Prostate gland (tissue), 2 donors: ENCODE measurements at regions not wholly inside any gene's neighbourhood (a gene's known extent, or its start where the extent isn't known, plus 50 kb on each side); places are given as distances from the start of the nearest gene placed in this dataset.

Experiments
- DNase-seq: peaks from one replicate; pipeline ENCODE4 v3.0.0-alpha.2; 2019; ENCODE audit warnings: low spot score
- H3K27ac ChIP-seq, 2 donors: fragments of 200-600 bp; sonication (generic); 2 replicates each; pipeline ENCODE4 v1.5.1; 2017 to 2019
- H3K27me3 ChIP-seq: fragments of 200-600 bp; sonication (generic); replicated peaks from 2 replicates; pipeline ENCODE4 v1.5.1; 2019; ENCODE audit not compliant: insufficient read depth
- H3K36me3 ChIP-seq, 2 donors: fragments of 200-600 bp; sonication (generic); 1 replicate in 1 of 2; 2 replicates in 1 of 2; pipeline versions ENCODE4 v1.5.1 to v1.8.1; 2017 to 2019
- H3K4me1 ChIP-seq: fragments of 200-600 bp; sonication (generic); replicated peaks from 2 replicates; pipeline ENCODE4 v1.5.1; 2019
- H3K4me3 ChIP-seq, 2 donors: fragments of 200-600 bp; sonication (generic); 2 replicates each; pipeline ENCODE4 v1.5.1; 2017 to 2019
- H3K9me3 ChIP-seq: fragments of 200-600 bp; sonication (generic); 2 replicates; pipeline ENCODE4 v1.5.1; 2017
- CTCF ChIP-seq, 4 experiments: fragments of 200-600 bp in 2 of 4; fragments of 450-650 bp in 2 of 4; sonication (generic) in 2 of 4; IDR thresholded peaks; 1 replicate in 3 of 4; 2 replicates in 1 of 4; pipeline ENCODE4 v1.5.1; 2016 to 2019; ENCODE audit warnings: antibody characterized with exemption in 4 of 4, mild to moderate bottlenecking in 2 of 4, moderate library complexity in 2 of 4
- POLR2A ChIP-seq: fragments of 450-650 bp; IDR thresholded peaks from one replicate; pipeline ENCODE4 v1.6.1; 2016; ENCODE audit warnings: antibody characterized with exemption, mild to moderate bottlenecking
- POLR2AphosphoS5 ChIP-seq: sonication (generic); formaldehyde crosslinking; IDR thresholded peaks from one replicate; pipeline ENCODE4 v1.6.1; 2017; ENCODE audit warnings: antibody characterized with exemption
- WGBS: methylation state at CpG from one replicate; pipeline ENCODE4 v1.1.5; 2018; 5-methylcytosine and 5-hydroxymethylcytosine counted together
- intact Hi-C: fragments of 100-400 bp; cut with DNase I; formaldehyde crosslinking; loops from one replicate; pipeline ENCODE4 v1.14.2; 2022

GRCh38 chr17:63362115-63362514, 84.0 kb downstream of the CYB561 start:
- no peaks in the 10 kb centered on the region for H3K9me3 ChIP-seq
- DNase-seq = no peak
- no peaks in the 10 kb centered on the region for H3K27me3 ChIP-seq
- H3K4me3 ChIP-seq = no peak overlapping the region
- H3K27ac ChIP-seq = no peak overlapping the region
- 78% methylated on average over 2 of the region's 2 CpGs for WGBS
- TF ChIP-seq POLR2A (no peak), CTCF (IDR thresholded peaks at IDR 0.05) (no peak), POLR2AphosphoS5 (no peak)
- H3K4me1 ChIP-seq = no peaks in the 10 kb centered on the region
- intact Hi-C loops = no loop called here
- no peaks in the 10 kb centered on the region for H3K36me3 ChIP-seq

DNA sequence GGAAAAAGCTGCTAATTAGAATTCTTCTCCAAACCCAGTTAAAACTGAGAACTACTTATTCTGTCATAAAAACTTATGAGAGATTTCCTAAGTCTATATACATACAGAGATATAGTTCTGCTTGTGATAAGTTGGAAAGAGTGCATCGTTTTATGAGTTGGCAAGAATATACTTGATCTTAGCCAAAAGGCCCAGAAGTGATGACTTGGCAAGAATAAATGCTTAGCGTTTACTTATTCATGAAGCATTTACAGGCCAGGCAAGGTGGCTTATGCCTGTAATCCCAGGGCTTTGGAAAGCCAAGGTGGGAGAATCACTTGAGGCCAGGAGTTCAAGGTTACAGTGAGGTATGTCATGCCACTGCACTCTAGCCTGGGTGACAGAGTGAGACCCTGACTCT, 81.7 kb downstream of the CYB561 start:
- H3K27ac ChIP-seq = no peak overlapping the region
- H3K4me3 ChIP-seq = no peak overlapping the region
- no peaks in the 10 kb centered on the region for H3K9me3 ChIP-seq
- no peaks in the 10 kb centered on the region for H3K27me3 ChIP-seq
- peak; percentile 79 for TF ChIP-seq POLR2AphosphoS5
- TF ChIP-seq CTCF (IDR thresholded peaks at IDR 0.05) = no peak
- no peak for TF ChIP-seq POLR2A
- WGBS = 17% methylated on average over 2 of the region's 2 CpGs
- H3K4me1 ChIP-seq = no peaks in the 10 kb centered on the region
- no peaks in the 10 kb centered on the region for H3K36me3 ChIP-seq
- peak; percentile 24 for DNase-seq
- intact Hi-C loops = no loop called here

GRCh38 chr17:63364944-63365343, 81.2 kb downstream of the CYB561 start:
- Histone ChIP-seq H3K27me3 (no peaks in the 10 kb centered on the region), H3K36me3 (no peaks in the 10 kb centered on the region), H3K4me3 (no peak overlapping the region), H3K4me1 (no peaks in the 10 kb centered on the region), H3K9me3 (no peaks in the 10 kb centered on the region), H3K27ac (no peak overlapping the region)
- intact Hi-C loops = no loop called here
- WGBS = 59% methylated on average over 6 of the region's 6 CpGs
- no peak for TF ChIP-seq CTCF (IDR thresholded peaks at IDR 0.05)
- no peak for TF ChIP-seq POLR2A
- TF ChIP-seq POLR2AphosphoS5 = no peak
- DNase-seq = no peak

- WGBS = 64% methylated on average over 8 of the region's 8 CpGs
- H3K4me1 ChIP-seq = no peaks in the 10 kb centered on the region
Observed at GRCh38 chr17:63365366-63366240, 80.5 kb downstream of the CYB561 start.

More at GRCh38 chr17:63365366-63366240, 80.5 kb downstream of the CYB561 start:
- H3K27ac ChIP-seq = no peak overlapping the region
- H3K36me3 ChIP-seq = no peaks in the 10 kb centered on the region
- H3K9me3 ChIP-seq = no peaks in the 10 kb centered on the region
- no peaks in the 10 kb centered on the region for H3K27me3 ChIP-seq
- DNase-seq = no peak
- TF ChIP-seq POLR2A (no peak), CTCF (IDR thresholded peaks at IDR 0.05) (no peak), POLR2AphosphoS5 (no peak)
- no peak overlapping the region for H3K4me3 ChIP-seq
- intact Hi-C loops = no loop called here
